ENCODE measurements at regions not wholly inside any gene's neighbourhood (a gene's known extent, or its start where the extent isn't known, plus 50 kb on each side); places are given as distances from the start of the nearest gene placed in this dataset.
"Not testable (repeated sequence)": the region's sequence is repeated elsewhere in the genome, so short reads cannot be mapped to it uniquely, and the experiment has no call there.

- H3K4me2 ChIP-seq (ENCODE audit: insufficient read depth, low read length); H3K9me3 ChIP-seq (ENCODE audit: insufficient read depth, low read length, severe bottlenecking); ATAC-seq (ENCODE audit: insufficient read depth, low read depth); H2AFZ ChIP-seq (ENCODE audit: low read depth, low read length); H3K27ac ChIP-seq (ENCODE audit: low read length); H3K9ac ChIP-seq (ENCODE audit: low read depth, low read length); H3K27me3 ChIP-seq (ENCODE audit: insufficient read depth, low read length, poor library complexity); H4K20me1 ChIP-seq (ENCODE audit: insufficient read depth, low read length); H3K4me1 ChIP-seq (ENCODE audit: insufficient read depth, low read length); H3K4me3 ChIP-seq (ENCODE audit: low read depth in 1 of 2, low read length in 2 of 2); H3K79me2 ChIP-seq (ENCODE audit: insufficient read depth, low read length); H3K36me3 ChIP-seq (ENCODE audit: insufficient read depth, low read length): not testable (repeated sequence)
- peak; percentile 13 for DNase-seq
These were observed 52.4 kb upstream of the PMPCB start for GRCh38 chr7:103244865-103245264.

- H3K4me2 ChIP-seq (ENCODE audit: insufficient read depth, low read length) = no peak overlapping the region
- TF ChIP-seq EZH2 (IDR thresholded peaks at IDR 0.05; ENCODE audit: borderline replicate concordance, low read depth, low read length, severe bottlenecking) (no peak), CTCF (IDR thresholded peaks at IDR 0.05; ENCODE audit: borderline replicate concordance, extremely low read depth, low read length, poor library complexity, severe bottlenecking) (no peak)
- H3K4me1 ChIP-seq (ENCODE audit: insufficient read depth, low read length) = no peaks in the 10 kb centered on the region
- H2AFZ ChIP-seq (ENCODE audit: low read depth, low read length) = no peak overlapping the region
- no peaks in the 10 kb centered on the region for H3K9me3 ChIP-seq (ENCODE audit: insufficient read depth, low read length, severe bottlenecking)
- no peak overlapping the region for H3K27ac ChIP-seq (ENCODE audit: low read length)
- no peaks in the 10 kb centered on the region for H3K79me2 ChIP-seq (ENCODE audit: insufficient read depth, low read length)
- no peaks in the 10 kb centered on the region for H3K36me3 ChIP-seq (ENCODE audit: insufficient read depth, low read length)
- H3K27me3 ChIP-seq (ENCODE audit: insufficient read depth, low read length, poor library complexity) = no peaks in the 10 kb centered on the region
- ATAC-seq (ENCODE audit: insufficient read depth, low read depth) = no peak
- H3K9ac ChIP-seq (ENCODE audit: low read depth, low read length) = no peak overlapping the region
- H4K20me1 ChIP-seq (ENCODE audit: insufficient read depth, low read length) = no peaks in the 10 kb centered on the region
- DNase-seq = no peak
- H3K4me3 ChIP-seq (ENCODE audit: low read depth in 1 of 2, low read length in 2 of 2) = no peak overlapping the region
These were observed 56.4 kb upstream of the PMPCB start for GRCh38 chr7:103240806-103241205.

DNA sequence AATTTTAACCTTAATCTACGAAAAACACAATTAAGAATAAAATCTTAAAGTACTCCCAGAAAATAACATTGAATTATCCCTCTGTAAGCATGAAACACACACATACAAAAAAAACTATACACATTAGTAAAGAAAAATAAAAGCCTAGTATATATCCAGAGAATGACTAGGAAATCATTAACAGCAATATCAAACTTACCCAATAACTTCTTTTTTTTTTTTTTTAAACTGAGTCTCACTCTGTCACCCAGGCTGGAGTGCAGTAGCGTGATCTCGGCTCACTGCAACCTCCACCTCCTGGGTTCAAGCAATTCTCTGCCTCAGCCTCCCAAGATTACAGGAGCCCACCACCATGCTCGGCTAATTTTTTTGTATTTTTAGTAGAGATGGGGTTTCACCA lies 61.4 kb upstream of the PMPCB start:
- not testable (repeated sequence) for ATAC-seq (ENCODE audit: insufficient read depth, low read depth); H3K36me3 ChIP-seq (ENCODE audit: insufficient read depth, low read length)

DNA sequence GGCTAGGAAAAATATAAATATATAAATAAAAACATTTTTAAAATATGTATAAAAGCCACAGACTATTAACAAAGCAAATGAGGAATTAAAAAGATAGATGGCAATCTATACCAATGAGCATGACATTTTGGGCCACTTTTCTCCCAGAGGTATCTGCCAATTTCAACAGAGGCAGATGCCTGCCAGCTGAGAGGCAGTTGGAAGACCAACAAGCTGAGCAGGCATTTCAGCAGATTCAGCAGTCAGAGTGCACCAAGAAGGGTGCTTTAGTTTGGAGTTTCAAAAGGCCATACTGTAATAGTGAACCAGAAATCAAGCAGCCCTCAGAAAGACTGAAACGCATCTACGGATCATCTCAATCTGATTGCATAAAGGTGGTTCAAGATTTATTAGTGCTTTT lies 62.4 kb upstream of the PMPCB start:
- H3K27ac ChIP-seq (ENCODE audit: low read length) = not testable (repeated sequence)

More for the DNA sequence above, 61.4 kb upstream of the PMPCB start:
- H3K9me3 ChIP-seq (ENCODE audit: insufficient read depth, low read length, severe bottlenecking); H3K4me2 ChIP-seq (ENCODE audit: insufficient read depth, low read length); H3K27me3 ChIP-seq (ENCODE audit: insufficient read depth, low read length, poor library complexity); H4K20me1 ChIP-seq (ENCODE audit: insufficient read depth, low read length); DNase-seq; H3K9ac ChIP-seq (ENCODE audit: low read depth, low read length); H2AFZ ChIP-seq (ENCODE audit: low read depth, low read length); H3K4me3 ChIP-seq (ENCODE audit: low read depth in 1 of 2, low read length in 2 of 2); H3K27ac ChIP-seq (ENCODE audit: low read length); H3K79me2 ChIP-seq (ENCODE audit: insufficient read depth, low read length); H3K4me1 ChIP-seq (ENCODE audit: insufficient read depth, low read length): not testable (repeated sequence)

DNA sequence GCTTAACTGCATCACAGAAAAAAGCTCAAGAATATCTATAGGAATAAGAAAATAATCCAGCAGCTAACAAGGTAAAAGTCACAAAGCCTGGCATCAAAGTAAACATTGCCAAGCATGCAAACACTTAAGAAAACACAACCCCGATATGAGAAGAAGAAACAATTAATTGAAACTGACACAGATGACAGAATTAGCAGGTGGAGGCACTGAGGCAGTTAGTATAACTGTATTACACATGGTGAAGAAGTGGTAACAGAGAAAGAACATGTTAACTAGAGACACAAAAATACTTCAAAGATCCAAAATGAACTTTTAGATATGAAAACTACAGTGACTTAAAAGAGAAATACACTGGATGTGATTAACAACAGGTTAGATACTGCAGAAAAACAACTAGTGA lies 69.4 kb upstream of the PMPCB start:
- not testable (repeated sequence) for H3K4me2 ChIP-seq (ENCODE audit: insufficient read depth, low read length); H3K9me3 ChIP-seq (ENCODE audit: insufficient read depth, low read length, severe bottlenecking); H3K4me1 ChIP-seq (ENCODE audit: insufficient read depth, low read length); H3K79me2 ChIP-seq (ENCODE audit: insufficient read depth, low read length); H3K27me3 ChIP-seq (ENCODE audit: insufficient read depth, low read length, poor library complexity); H4K20me1 ChIP-seq (ENCODE audit: insufficient read depth, low read length); H2AFZ ChIP-seq (ENCODE audit: low read depth, low read length); ATAC-seq (ENCODE audit: insufficient read depth, low read depth); H3K27ac ChIP-seq (ENCODE audit: low read length); H3K36me3 ChIP-seq (ENCODE audit: insufficient read depth, low read length); H3K4me3 ChIP-seq (ENCODE audit: low read depth in 1 of 2, low read length in 2 of 2); H3K9ac ChIP-seq (ENCODE audit: low read depth, low read length); DNase-seq

More for the DNA sequence above, 62.4 kb upstream of the PMPCB start:
- H3K4me1 ChIP-seq (ENCODE audit: insufficient read depth, low read length); H3K9ac ChIP-seq (ENCODE audit: low read depth, low read length); H3K4me2 ChIP-seq (ENCODE audit: insufficient read depth, low read length); H3K4me3 ChIP-seq (ENCODE audit: low read depth in 1 of 2, low read length in 2 of 2); H3K27me3 ChIP-seq (ENCODE audit: insufficient read depth, low read length, poor library complexity); DNase-seq; H3K36me3 ChIP-seq (ENCODE audit: insufficient read depth, low read length); H3K9me3 ChIP-seq (ENCODE audit: insufficient read depth, low read length, severe bottlenecking); H4K20me1 ChIP-seq (ENCODE audit: insufficient read depth, low read length); H2AFZ ChIP-seq (ENCODE audit: low read depth, low read length); H3K79me2 ChIP-seq (ENCODE audit: insufficient read depth, low read length); ATAC-seq (ENCODE audit: insufficient read depth, low read depth): not testable (repeated sequence)

GRCh38 chr7:103225798-103226197 lies 71.4 kb upstream of the PMPCB start:
- H3K4me2 ChIP-seq (ENCODE audit: insufficient read depth, low read length); H2AFZ ChIP-seq (ENCODE audit: low read depth, low read length); H3K79me2 ChIP-seq (ENCODE audit: insufficient read depth, low read length); H3K27ac ChIP-seq (ENCODE audit: low read length); H4K20me1 ChIP-seq (ENCODE audit: insufficient read depth, low read length); H3K4me3 ChIP-seq (ENCODE audit: low read depth in 1 of 2, low read length in 2 of 2); H3K27me3 ChIP-seq (ENCODE audit: insufficient read depth, low read length, poor library complexity); H3K9me3 ChIP-seq (ENCODE audit: insufficient read depth, low read length, severe bottlenecking); H3K9ac ChIP-seq (ENCODE audit: low read depth, low read length); H3K36me3 ChIP-seq (ENCODE audit: insufficient read depth, low read length); H3K4me1 ChIP-seq (ENCODE audit: insufficient read depth, low read length): not testable (repeated sequence)
- ATAC-seq (ENCODE audit: insufficient read depth, low read depth) = peak; percentile 54
- DNase-seq = peak; percentile 5

DNA sequence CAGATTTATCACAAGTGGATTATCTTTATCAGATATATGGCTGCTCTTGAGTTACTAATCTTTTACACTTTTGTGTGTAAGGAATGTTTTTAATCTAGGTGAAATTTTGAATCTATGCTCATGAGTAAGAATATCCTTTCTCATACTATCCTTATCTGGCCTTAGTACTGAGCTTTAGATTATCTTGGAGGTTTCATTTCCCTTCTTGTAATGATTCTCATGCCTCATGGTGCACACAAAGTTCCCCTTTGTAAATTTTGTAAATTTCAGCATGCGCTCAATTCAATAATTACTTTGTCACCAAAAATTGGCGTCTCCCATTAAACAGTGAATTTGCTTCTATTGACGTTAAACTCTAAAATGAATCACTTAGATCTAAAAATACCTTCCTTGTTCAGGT lies 74.2 kb upstream of the NAPEPLD start:
- not testable (repeated sequence) for DNase-seq; H3K79me2 ChIP-seq (ENCODE audit: insufficient read depth, low read length); H3K4me2 ChIP-seq (ENCODE audit: insufficient read depth, low read length)

GRCh38 chr7:103211049-103211448 lies 62.1 kb upstream of the NAPEPLD start:
- not testable (repeated sequence) for H4K20me1 ChIP-seq (ENCODE audit: insufficient read depth, low read length); H3K27me3 ChIP-seq (ENCODE audit: insufficient read depth, low read length, poor library complexity); H3K4me2 ChIP-seq (ENCODE audit: insufficient read depth, low read length); H3K27ac ChIP-seq (ENCODE audit: low read length); H3K79me2 ChIP-seq (ENCODE audit: insufficient read depth, low read length); H3K36me3 ChIP-seq (ENCODE audit: insufficient read depth, low read length); H3K9ac ChIP-seq (ENCODE audit: low read depth, low read length); H3K4me1 ChIP-seq (ENCODE audit: insufficient read depth, low read length); H3K9me3 ChIP-seq (ENCODE audit: insufficient read depth, low read length, severe bottlenecking); H3K4me3 ChIP-seq (ENCODE audit: low read depth in 1 of 2, low read length in 2 of 2); DNase-seq; ATAC-seq (ENCODE audit: insufficient read depth, low read depth); H2AFZ ChIP-seq (ENCODE audit: low read depth, low read length)

More for the DNA sequence above, 74.2 kb upstream of the NAPEPLD start:
- H3K4me3 ChIP-seq (ENCODE audit: low read depth in 1 of 2, low read length in 2 of 2); ATAC-seq (ENCODE audit: insufficient read depth, low read depth); H3K9ac ChIP-seq (ENCODE audit: low read depth, low read length); H3K4me1 ChIP-seq (ENCODE audit: insufficient read depth, low read length); H3K36me3 ChIP-seq (ENCODE audit: insufficient read depth, low read length); H3K27me3 ChIP-seq (ENCODE audit: insufficient read depth, low read length, poor library complexity); H2AFZ ChIP-seq (ENCODE audit: low read depth, low read length); H3K27ac ChIP-seq (ENCODE audit: low read length); H4K20me1 ChIP-seq (ENCODE audit: insufficient read depth, low read length); H3K9me3 ChIP-seq (ENCODE audit: insufficient read depth, low read length, severe bottlenecking): not testable (repeated sequence)
